Progenitor cell of endocrine pancreas (in vitro differentiated cells): ENCODE measurements at regions not wholly inside any gene's neighbourhood (a gene's known extent, or its start where the extent isn't known, plus 50 kb on each side); places are given as distances from the start of the nearest gene placed in this dataset.

ENCODE experiments used
- DNase-seq: peaks from one replicate; pipeline ENCODE4 v3.0.0; 2021; ENCODE audit warnings: low spot score; ENCODE audit not compliant: unreplicated experiment
- H3K27ac Mint-ChIP-seq: 2 replicates; pipeline ENCODE4 v1.8.0; 2021; ENCODE audit warnings: mild to moderate bottlenecking, moderate library complexity, mixed read lengths
- H3K27me3 Mint-ChIP-seq: 2 replicates; pipeline ENCODE4 v1.8.0; 2021; ENCODE audit warnings: mixed read lengths
- H3K36me3 Mint-ChIP-seq: 2 replicates; pipeline ENCODE4 v1.8.0; 2022; ENCODE audit warnings: mixed read lengths; ENCODE audit not compliant: insufficient read depth
- H3K4me1 Mint-ChIP-seq: 2 replicates; pipeline ENCODE4 v1.8.0; 2021; ENCODE audit warnings: low read depth, mixed read lengths
- H3K4me3 Mint-ChIP-seq: 2 replicates; pipeline ENCODE4 v1.8.0; 2021; ENCODE audit warnings: low read depth, mild to moderate bottlenecking, moderate library complexity, mixed read lengths
- H3K9me3 Mint-ChIP-seq: 2 replicates; pipeline ENCODE4 v1.8.0; 2021; ENCODE audit warnings: low read depth, mixed read lengths
- TF ChIP-seq, protein P1 (sequence below): fragments of 200-600 bp; sonication (generic); IDR thresholded peaks from one replicate; pipeline ENCODE4 v1.5.0; 2021; ENCODE audit warnings: antibody characterized with exemption, mild to moderate bottlenecking; ENCODE audit not compliant: unreplicated experiment

GRCh38 chr22:23000657-23001347 is 69.5 kb upstream of the GNAZ start:
- Mint-ChIP-seq H3K27me3 (peaks cover 9% of the 10 kb centered on the region), H3K9me3 (peaks cover 31% of the 10 kb centered on the region), H3K4me3 (no peak overlapping the region), H3K27ac (no peak overlapping the region), H3K4me1 (no peaks in the 10 kb centered on the region), H3K36me3 (peaks cover 2% of the 10 kb centered on the region)
- TF ChIP-seq, protein P1, sequence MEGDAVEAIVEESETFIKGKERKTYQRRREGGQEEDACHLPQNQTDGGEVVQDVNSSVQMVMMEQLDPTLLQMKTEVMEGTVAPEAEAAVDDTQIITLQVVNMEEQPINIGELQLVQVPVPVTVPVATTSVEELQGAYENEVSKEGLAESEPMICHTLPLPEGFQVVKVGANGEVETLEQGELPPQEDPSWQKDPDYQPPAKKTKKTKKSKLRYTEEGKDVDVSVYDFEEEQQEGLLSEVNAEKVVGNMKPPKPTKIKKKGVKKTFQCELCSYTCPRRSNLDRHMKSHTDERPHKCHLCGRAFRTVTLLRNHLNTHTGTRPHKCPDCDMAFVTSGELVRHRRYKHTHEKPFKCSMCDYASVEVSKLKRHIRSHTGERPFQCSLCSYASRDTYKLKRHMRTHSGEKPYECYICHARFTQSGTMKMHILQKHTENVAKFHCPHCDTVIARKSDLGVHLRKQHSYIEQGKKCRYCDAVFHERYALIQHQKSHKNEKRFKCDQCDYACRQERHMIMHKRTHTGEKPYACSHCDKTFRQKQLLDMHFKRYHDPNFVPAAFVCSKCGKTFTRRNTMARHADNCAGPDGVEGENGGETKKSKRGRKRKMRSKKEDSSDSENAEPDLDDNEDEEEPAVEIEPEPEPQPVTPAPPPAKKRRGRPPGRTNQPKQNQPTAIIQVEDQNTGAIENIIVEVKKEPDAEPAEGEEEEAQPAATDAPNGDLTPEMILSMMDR: no peak
- no peak for DNase-seq

GRCh38 chr22:23001463-23001862 is 68.9 kb upstream of the GNAZ start:
- Mint-ChIP-seq H3K27me3 (peaks cover 9% of the 10 kb centered on the region), H3K9me3 (peaks cover 29% of the 10 kb centered on the region), H3K27ac (no peak overlapping the region), H3K36me3 (peaks cover 2% of the 10 kb centered on the region), H3K4me1 (no peaks in the 10 kb centered on the region), H3K4me3 (no peak overlapping the region)
- TF ChIP-seq, protein P1: no peak
- no peak for DNase-seq

DNA sequence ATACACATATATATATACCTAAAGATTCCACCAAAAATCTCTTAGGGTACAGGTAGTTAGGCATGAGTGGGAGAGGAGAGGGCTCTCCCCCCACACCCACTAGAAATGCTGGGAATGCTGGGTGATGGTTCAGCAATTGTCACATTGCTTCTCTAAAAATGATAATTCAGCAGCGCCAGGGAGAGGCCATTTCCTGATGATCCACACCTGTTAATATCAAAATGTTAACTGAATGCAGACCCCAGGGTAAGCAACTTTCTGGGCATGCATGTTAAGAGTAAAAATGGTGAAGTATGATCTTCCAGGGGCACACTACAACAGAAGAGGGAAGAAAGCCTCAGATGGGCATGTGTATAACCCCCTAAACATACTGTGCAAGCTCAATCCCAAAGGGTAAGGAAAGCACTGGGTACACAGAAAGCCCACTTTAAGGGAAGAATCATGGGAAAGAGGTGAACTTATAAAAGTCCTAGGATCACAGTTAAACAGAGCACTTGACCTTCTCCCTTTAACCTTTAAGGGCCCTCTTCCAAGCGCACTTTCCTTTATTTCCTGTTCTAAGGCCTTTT is 67.6 kb upstream of the GNAZ start:
- TF ChIP-seq, protein P1: no peak

GRCh38 chr22:23007823-23008222 is 62.5 kb upstream of the GNAZ start:
- peaks cover 6% of the 10 kb centered on the region for H3K27me3 Mint-ChIP-seq
- H3K4me1 Mint-ChIP-seq: peaks cover 20% of the 10 kb centered on the region
- peak overlapping the region; percentile 15 for H3K27ac Mint-ChIP-seq
- H3K9me3 Mint-ChIP-seq: no peaks in the 10 kb centered on the region
- no peak overlapping the region for H3K4me3 Mint-ChIP-seq
- TF ChIP-seq, protein P1: no peak
- H3K36me3 Mint-ChIP-seq: no peaks in the 10 kb centered on the region
- no peak for DNase-seq

More for the DNA sequence above, 67.6 kb upstream of the GNAZ start:
- no peak overlapping the region for H3K4me3 Mint-ChIP-seq
- H3K27me3 Mint-ChIP-seq: peaks cover 6% of the 10 kb centered on the region
- H3K27ac Mint-ChIP-seq: no peak overlapping the region
- DNase-seq: no peak
- peaks cover 2% of the 10 kb centered on the region for H3K4me1 Mint-ChIP-seq
- peaks cover 16% of the 10 kb centered on the region for H3K9me3 Mint-ChIP-seq
- no peaks in the 10 kb centered on the region for H3K36me3 Mint-ChIP-seq

GRCh38 chr22:23008896-23009295 is 61.4 kb upstream of the GNAZ start:
- peaks cover 20% of the 10 kb centered on the region for H3K4me1 Mint-ChIP-seq
- H3K36me3 Mint-ChIP-seq: no peaks in the 10 kb centered on the region
- no peak for DNase-seq
- peaks cover 6% of the 10 kb centered on the region for H3K27me3 Mint-ChIP-seq
- H3K4me3 Mint-ChIP-seq: no peak overlapping the region
- TF ChIP-seq, protein P1: no peak
- H3K9me3 Mint-ChIP-seq: no peaks in the 10 kb centered on the region
- H3K27ac Mint-ChIP-seq: peak overlapping the region; percentile 82
